ENCODE measurements at regions not wholly inside any gene's neighbourhood (a gene's known extent, or its start where the extent isn't known, plus 50 kb on each side); places are given as distances from the start of the nearest gene placed in this dataset.

DNA sequence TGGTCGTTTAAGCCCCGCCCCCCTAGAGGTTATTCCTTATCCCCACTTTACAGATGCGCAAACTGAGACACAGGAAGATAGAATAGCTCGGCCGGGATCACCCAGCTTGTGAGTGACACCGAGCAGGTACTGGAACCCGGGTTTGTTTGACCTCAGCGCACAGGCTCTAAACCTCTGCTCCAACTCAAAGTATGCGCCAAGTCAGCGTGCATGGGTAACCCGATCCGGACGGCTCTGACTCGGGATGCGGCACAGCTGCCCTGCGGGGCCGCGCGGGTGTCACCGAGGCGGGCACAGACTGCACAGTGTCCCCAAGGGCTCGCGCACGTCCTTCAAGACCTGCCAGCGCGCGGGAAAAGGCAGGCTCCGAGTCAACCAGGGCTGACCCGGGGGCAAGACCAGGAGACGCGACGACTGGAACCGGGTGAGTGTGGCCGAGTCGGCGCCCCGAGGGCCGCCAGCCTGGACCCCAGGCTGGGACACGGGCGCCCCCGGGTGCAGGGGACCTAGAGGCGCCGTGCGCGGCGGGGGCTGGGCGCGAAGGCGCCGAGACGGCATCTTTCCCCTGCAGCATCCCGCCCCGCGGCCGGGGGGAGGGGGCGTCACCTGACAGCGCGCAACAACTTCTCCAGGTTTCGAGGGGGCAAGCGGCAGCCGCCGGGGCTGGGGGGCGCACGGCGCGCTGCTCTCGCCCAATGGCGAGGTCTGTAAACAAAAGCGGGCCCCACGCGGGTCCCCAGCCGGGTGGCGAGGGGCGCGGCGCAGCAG, 101.9 kb upstream of the SOD1 start:
- Histone ChIP-seq H3K4me1 (ENCODE audit: control insufficient read depth in 5 of 5, insufficient read depth in 5 of 5, low read length in 5 of 5) (peaks cover 0 to 43% (median 14%) of the 10 kb centered on the region in 5 donors), H3K9me3 (ENCODE audit: control insufficient read depth in 4 of 4, insufficient read depth in 3 of 4, low read length in 3 of 4) (no peaks in the 10 kb centered on the region), H3K9ac (ENCODE audit: insufficient read depth in 1 of 2, low read length in 2 of 2) (no peak overlapping the region), H3K4me3 (peak overlapping the region; percentile 8), H3K36me3 (ENCODE audit: control insufficient read depth in 4 of 4, insufficient read depth in 4 of 4, low read length in 4 of 4) (peaks cover 0 to 3% (median 0%) of the 10 kb centered on the region in 4 donors), H3K27ac (ENCODE audit: low read depth in 1 of 2, low read length in 1 of 2) (no peak overlapping the region), H3K27me3 (ENCODE audit: control insufficient read depth in 3 of 3, insufficient read depth in 3 of 3, low read length in 2 of 3) (peaks cover 0 to 5% (median 4%) of the 10 kb centered on the region in 3 donors)
- TF ChIP-seq, protein P1, sequence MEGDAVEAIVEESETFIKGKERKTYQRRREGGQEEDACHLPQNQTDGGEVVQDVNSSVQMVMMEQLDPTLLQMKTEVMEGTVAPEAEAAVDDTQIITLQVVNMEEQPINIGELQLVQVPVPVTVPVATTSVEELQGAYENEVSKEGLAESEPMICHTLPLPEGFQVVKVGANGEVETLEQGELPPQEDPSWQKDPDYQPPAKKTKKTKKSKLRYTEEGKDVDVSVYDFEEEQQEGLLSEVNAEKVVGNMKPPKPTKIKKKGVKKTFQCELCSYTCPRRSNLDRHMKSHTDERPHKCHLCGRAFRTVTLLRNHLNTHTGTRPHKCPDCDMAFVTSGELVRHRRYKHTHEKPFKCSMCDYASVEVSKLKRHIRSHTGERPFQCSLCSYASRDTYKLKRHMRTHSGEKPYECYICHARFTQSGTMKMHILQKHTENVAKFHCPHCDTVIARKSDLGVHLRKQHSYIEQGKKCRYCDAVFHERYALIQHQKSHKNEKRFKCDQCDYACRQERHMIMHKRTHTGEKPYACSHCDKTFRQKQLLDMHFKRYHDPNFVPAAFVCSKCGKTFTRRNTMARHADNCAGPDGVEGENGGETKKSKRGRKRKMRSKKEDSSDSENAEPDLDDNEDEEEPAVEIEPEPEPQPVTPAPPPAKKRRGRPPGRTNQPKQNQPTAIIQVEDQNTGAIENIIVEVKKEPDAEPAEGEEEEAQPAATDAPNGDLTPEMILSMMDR (IDR thresholded peaks at IDR 0.05; ENCODE audit: control extremely low read depth, extremely low read depth), result no peak
- DNase-seq, result peak in 2 of 3 donors; percentile 34 to 54
- 6% methylated on average over 68 to 76 of the region's 76 CpGs for WGBS, 2 donors
- no peak for ATAC-seq (ENCODE audit: insufficient read depth, low FRiP score)

DNA sequence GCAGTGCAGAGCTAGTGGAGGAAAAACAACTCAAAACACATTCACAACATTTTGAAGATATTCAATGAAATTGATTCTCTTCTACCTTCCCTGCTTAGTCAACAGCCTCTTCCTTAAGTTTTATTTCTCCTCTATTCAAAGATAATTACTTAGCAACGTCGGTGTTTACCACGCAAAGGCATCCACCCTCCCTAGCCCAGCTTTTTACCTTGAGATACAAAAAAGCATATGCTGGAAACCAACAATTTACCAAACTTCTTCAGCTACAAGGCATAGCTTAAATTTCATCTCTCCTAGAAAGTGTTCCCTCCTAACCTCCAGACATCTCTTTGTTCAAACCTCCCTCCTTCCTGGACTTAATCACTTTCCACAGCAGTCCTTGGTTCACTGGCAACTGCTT, 102.8 kb upstream of the SOD1 start:
- ATAC-seq (ENCODE audit: insufficient read depth, low FRiP score) (no peak), DNase-seq (no peak)
- Histone ChIP-seq H3K9me3 (ENCODE audit: control insufficient read depth in 4 of 4, insufficient read depth in 3 of 4, low read length in 3 of 4) (no peaks in the 10 kb centered on the region), H3K9ac (ENCODE audit: insufficient read depth in 1 of 2, low read length in 2 of 2) (no peak overlapping the region), H3K36me3 (ENCODE audit: control insufficient read depth in 4 of 4, insufficient read depth in 4 of 4, low read length in 4 of 4) (peaks cover 0 to 3% (median 0%) of the 10 kb centered on the region in 4 donors), H3K27ac (ENCODE audit: low read depth in 1 of 2, low read length in 1 of 2) (no peak overlapping the region), H3K4me3 (no peak overlapping the region), H3K27me3 (ENCODE audit: control insufficient read depth in 3 of 3, insufficient read depth in 3 of 3, low read length in 2 of 3) (peaks cover 0 to 5% (median 4%) of the 10 kb centered on the region in 3 donors), H3K4me1 (ENCODE audit: control insufficient read depth in 5 of 5, insufficient read depth in 5 of 5, low read length in 5 of 5) (peaks cover 0 to 43% (median 14%) of the 10 kb centered on the region in 5 donors)
- WGBS, 2 donors, result 88% methylated on average over 3 of the region's 3 CpGs
- TF ChIP-seq, protein P1 (IDR thresholded peaks at IDR 0.05; ENCODE audit: control extremely low read depth, extremely low read depth), result no peak

DNA sequence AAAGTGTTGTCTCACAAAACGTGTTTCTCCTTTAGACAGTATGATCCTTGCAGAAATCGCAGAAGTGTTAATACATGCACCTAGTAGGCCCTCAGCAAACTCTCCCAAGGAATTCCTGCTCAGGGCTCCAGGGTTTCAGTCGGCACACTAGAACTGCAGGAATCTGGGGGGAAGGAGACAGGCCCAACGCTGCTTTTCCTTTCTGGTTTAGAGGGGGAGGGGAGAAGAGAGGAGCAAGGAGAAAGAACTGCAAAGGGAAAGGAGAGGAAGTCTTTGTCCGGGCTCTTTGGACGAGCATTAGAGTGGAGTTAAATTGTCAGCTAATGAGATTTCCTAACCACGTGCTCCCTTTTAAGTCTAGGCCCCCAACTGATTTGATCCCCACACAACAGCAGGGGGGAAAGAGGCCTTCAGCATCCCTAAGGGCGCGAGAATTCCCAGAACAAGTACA, 103.7 kb upstream of the SOD1 start:
- Histone ChIP-seq H3K36me3 (ENCODE audit: control insufficient read depth in 4 of 4, insufficient read depth in 4 of 4, low read length in 4 of 4) (peaks cover 0 to 3% (median 0%) of the 10 kb centered on the region in 4 donors), H3K9ac (ENCODE audit: insufficient read depth in 1 of 2, low read length in 2 of 2) (no peak overlapping the region), H3K4me3 (no peak overlapping the region), H3K27ac (ENCODE audit: low read depth in 1 of 2, low read length in 1 of 2) (no peak overlapping the region), H3K9me3 (ENCODE audit: control insufficient read depth in 4 of 4, insufficient read depth in 3 of 4, low read length in 3 of 4) (no peaks in the 10 kb centered on the region), H3K27me3 (ENCODE audit: control insufficient read depth in 3 of 3, insufficient read depth in 3 of 3, low read length in 2 of 3) (peaks cover 0 to 5% (median 4%) of the 10 kb centered on the region in 3 donors), H3K4me1 (ENCODE audit: control insufficient read depth in 5 of 5, insufficient read depth in 5 of 5, low read length in 5 of 5) (peaks cover 0 to 43% (median 14%) of the 10 kb centered on the region in 5 donors)
- 88 to 90% methylated on average over 9 of the region's 9 CpGs for WGBS, 2 donors
- peak in 1 of 3 donors; percentile 42 for DNase-seq
- TF ChIP-seq, protein P1 (IDR thresholded peaks at IDR 0.05; ENCODE audit: control extremely low read depth, extremely low read depth), result no peak
- no peak for ATAC-seq (ENCODE audit: insufficient read depth, low FRiP score)

Measured in lung (tissue), 11 donors.